Natural killer cell treated with Interleukin-12 subunit alpha and Interleukin-12 subunit beta and Interleukin-15 and Interleukin-18, amount 100 ng/mL, for 72 hours (primary cell): ENCODE measurements at regions not wholly inside any gene's neighbourhood (a gene's known extent, or its start where the extent isn't known, plus 50 kb on each side); places are given as distances from the start of the nearest gene placed in this dataset.
"Not testable (repeated sequence)": the region's sequence is repeated elsewhere in the genome, so short reads cannot be mapped to it uniquely, and the experiment has no call there.

ENCODE experiments used
- ATAC-seq, 2 donors: fragments of 150-1000 bp; cut with Tn5 transposase in 1 of 2; sonication (Bioruptor Pico), chemical (Tn5 transposase) in 1 of 2; 2 replicates each; pipeline ENCODE4 v1.10.0; 2021
- DNase-seq: peaks from one replicate; pipeline ENCODE4 v3.0.0; 2022; ENCODE audit warnings: low spot score
- H3K27ac Mint-ChIP-seq, 2 donors: 1 replicate in 1 of 2; 2 replicates in 1 of 2; pipeline ENCODE4 v1.8.0; 2022; ENCODE audit warnings: mixed read lengths in 2 of 2, mild to moderate bottlenecking in 1 of 2, moderate library complexity in 1 of 2
- H3K27me3 Mint-ChIP-seq, 2 donors: 1 replicate in 1 of 2; 2 replicates in 1 of 2; pipeline ENCODE4 v1.8.0; 2022; ENCODE audit warnings: mixed read lengths in 2 of 2
- H3K36me3 Mint-ChIP-seq: one replicate; pipeline ENCODE4 v1.8.0; 2022; ENCODE audit warnings: mixed read lengths
- H3K4me1 Mint-ChIP-seq, 2 donors: 1 replicate in 1 of 2; 2 replicates in 1 of 2; pipeline ENCODE4 v1.8.0; 2022; ENCODE audit warnings: low read depth in 2 of 2, mixed read lengths in 2 of 2, mild to moderate bottlenecking in 1 of 2
- H3K4me3 Mint-ChIP-seq: one replicate; pipeline ENCODE4 v1.8.0; 2022; ENCODE audit warnings: mixed read lengths
- H3K9me3 Mint-ChIP-seq: 2 replicates; pipeline ENCODE4 v1.8.0; 2022; ENCODE audit warnings: mixed read lengths

DNA sequence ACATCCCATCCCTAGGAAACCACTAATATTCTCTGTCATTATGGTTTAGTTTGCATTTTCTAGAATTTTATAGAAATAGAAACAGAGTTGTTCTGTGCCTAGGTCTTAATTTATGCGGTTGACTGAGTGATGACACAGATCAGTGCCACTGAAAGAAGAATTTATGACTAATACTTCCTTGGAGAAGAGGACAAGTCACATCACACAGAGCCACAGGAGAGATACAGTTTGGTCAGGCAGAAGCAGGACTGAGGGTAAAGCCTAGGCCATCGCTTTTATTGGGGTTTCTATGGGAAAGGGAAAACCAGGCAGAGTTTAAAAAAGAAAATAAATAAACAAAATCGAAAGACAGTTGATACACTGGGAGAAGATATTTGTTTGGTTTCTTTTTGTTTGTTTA, 99.3 kb downstream of the PRR15 start:
- Mint-ChIP-seq H3K27ac (peak overlapping the region in 1 of 2 donors; percentile 10), H3K27me3 (peaks cover 5 to 20% of the 10 kb centered on the region in 2 donors)

DNA sequence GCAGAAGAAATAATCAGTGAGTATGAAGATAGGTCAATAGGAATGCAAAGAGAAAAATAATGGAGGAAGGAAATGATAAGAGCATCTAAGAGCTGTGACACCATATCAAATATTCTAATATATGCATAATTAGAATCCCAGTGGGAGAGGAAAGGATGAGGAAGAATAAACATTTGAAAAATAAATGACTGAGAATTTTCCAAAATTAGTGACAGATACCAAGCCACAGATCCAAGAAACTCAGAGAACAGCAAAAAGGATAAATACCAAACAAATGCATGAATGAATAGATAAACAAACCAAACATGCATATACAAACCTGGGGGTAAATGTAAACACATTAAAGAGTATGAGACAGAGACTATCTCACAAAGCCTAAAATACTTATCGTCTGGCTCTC, 101.4 kb downstream of the PRR15 start:
- not testable (repeated sequence) for ATAC-seq, DNase-seq, H3K4me1 Mint-ChIP-seq, H3K4me3 Mint-ChIP-seq, H3K9me3 Mint-ChIP-seq, H3K36me3 Mint-ChIP-seq, H3K27ac Mint-ChIP-seq
- H3K27me3 Mint-ChIP-seq = peaks cover 9 to 28% of the 10 kb centered on the region in 2 donors

More for the DNA sequence above, 99.3 kb downstream of the PRR15 start:
- H3K9me3 Mint-ChIP-seq, H3K4me1 Mint-ChIP-seq, ATAC-seq, H3K36me3 Mint-ChIP-seq, H3K4me3 Mint-ChIP-seq, DNase-seq: not testable (repeated sequence)

DNA sequence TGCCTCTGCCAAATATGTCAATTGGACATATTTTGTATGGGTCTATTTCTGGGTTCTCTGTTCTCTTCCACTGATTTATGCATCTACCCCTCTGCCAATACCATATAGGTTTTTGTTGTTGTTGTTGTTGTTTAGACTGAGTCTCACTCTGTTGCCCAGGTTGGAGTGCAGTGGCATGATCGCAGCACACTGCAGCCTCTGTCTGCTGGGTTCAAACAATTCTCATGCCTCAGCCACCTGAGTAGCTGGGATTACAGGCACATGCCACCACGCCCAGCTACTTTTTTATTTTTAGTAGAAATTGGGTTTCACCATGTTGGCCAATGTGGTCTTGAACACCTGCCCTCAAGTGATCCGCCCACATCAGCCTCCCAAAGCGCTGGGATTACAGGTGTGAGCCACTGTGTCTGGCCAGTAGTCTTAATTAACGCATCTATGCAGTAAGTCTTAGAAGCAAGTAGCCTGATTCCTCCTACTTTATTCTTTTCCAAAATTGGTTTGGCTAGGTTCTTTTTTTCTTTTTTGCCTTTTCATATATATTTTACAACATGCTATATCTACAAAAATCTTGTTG, 103.5 kb downstream of the PRR15 start:
- not testable (repeated sequence) for H3K4me1 Mint-ChIP-seq, DNase-seq, ATAC-seq, H3K4me3 Mint-ChIP-seq, H3K27ac Mint-ChIP-seq, H3K36me3 Mint-ChIP-seq, H3K9me3 Mint-ChIP-seq
- peaks cover 12 to 28% of the 10 kb centered on the region in 2 donors for H3K27me3 Mint-ChIP-seq

DNA sequence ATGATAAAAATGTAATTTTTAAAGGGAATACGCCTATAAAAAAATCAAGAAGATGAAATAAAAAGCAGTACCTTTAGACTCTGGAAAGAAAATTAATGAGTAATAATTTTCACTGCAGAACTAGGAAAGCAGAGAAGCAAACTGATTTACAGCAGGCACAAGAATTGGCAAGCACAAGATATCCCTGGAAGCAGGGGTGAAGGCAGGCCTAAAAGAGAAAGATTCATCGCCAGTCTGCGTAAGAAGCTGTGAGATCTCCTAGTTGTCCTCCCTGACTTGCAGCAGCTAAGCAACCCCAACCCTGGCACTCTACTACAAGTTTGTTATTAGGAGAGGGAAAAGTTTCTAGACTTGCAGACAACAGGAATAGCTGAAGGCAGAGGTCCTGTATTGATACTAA, 107.7 kb downstream of the PRR15 start:
- peaks cover 7 to 16% of the 10 kb centered on the region in 2 donors for H3K27me3 Mint-ChIP-seq
- not testable (repeated sequence) for H3K36me3 Mint-ChIP-seq, H3K9me3 Mint-ChIP-seq, ATAC-seq, H3K27ac Mint-ChIP-seq, DNase-seq, H3K4me3 Mint-ChIP-seq, H3K4me1 Mint-ChIP-seq

DNA sequence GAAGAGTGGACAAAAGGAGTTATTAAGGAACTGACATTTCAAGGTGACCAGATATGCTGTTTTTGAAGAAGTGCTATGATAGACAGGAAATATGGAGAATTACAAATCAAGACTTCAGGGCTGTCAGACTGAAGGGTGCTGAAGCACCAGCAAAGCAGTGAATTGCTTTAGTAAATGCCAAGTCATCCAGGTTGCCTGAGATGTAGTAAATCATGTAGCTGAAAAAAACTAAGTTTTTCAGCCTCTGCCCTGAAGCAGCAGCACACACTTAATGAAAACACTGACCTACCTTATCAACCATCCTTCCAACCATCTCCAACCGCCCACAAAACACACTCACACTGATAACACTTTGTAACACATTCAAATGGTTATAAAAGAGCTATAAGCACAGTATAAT, 110.0 kb downstream of the PRR15 start:
- peaks cover 13 to 24% of the 10 kb centered on the region in 2 donors for H3K27me3 Mint-ChIP-seq
- not testable (repeated sequence) for ATAC-seq, H3K27ac Mint-ChIP-seq, H3K36me3 Mint-ChIP-seq, H3K4me1 Mint-ChIP-seq, H3K9me3 Mint-ChIP-seq, DNase-seq, H3K4me3 Mint-ChIP-seq

DNA sequence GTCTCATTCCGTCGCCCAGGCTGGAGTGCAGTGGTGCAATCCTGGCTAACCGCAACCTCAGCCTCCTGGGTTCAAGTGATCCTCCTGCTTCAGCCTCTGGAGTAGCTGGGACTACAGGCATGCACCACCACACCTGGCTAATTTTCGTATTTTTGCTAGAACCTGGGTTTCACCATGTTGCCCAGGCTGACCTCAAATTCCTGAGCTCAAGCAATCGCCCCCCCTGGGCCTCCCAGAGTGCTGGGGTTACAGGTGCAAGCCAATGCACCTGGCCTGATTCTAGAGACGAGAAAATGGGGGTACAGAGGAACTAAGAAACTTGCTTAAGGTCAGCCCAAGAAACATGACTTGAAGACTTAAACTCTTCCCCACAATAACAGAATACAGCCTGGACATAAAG, 111.0 kb downstream of the PRR15 start:
- not testable (repeated sequence) for ATAC-seq, DNase-seq, H3K36me3 Mint-ChIP-seq, H3K27ac Mint-ChIP-seq, H3K9me3 Mint-ChIP-seq, H3K4me3 Mint-ChIP-seq, H3K4me1 Mint-ChIP-seq
- H3K27me3 Mint-ChIP-seq = peaks cover 10 to 17% of the 10 kb centered on the region in 2 donors

DNA sequence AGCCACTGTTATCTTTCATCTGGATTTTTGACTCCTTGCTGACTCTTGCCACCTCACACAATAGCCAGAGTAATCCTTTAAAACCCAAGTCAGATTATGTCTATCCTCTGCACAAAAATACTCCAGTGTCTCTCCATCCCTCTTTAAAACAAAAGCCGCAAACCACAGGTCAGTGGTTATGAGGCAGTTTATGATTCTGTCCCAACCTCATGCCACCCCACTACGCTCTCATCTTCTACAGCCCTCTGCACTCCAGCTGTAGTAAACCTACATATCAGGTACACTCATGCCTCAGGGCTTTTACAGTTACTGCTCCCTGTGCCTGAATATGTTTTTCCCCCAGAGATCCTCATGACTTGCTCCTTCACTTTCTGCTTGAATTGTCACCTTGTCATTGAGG, 113.6 kb downstream of the PRR15 start:
- not testable (repeated sequence) for ATAC-seq, H3K9me3 Mint-ChIP-seq, H3K4me1 Mint-ChIP-seq, H3K27ac Mint-ChIP-seq, H3K36me3 Mint-ChIP-seq, H3K4me3 Mint-ChIP-seq, DNase-seq
- H3K27me3 Mint-ChIP-seq = peaks cover 12 to 17% of the 10 kb centered on the region in 2 donors

DNA sequence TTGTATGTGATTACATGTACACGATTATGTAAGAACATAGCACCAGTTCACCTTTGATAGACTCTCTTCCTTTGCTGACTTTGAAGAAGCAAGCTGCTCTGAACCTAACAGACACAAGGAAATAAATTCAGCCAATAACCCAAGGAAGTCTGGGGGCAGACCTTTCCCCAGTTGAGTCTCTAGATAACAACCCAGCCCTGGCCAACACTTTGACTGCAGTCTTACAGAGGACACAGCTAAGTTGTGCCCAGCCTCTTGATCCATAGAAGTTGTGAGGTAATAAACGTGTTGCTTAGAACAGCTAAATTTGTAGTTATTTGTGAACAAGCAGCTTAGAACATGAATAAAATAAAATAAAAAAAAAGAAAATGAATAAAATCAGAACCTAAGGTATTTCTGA, 116.3 kb downstream of the PRR15 start:
- H3K27ac Mint-ChIP-seq, H3K9me3 Mint-ChIP-seq, H3K36me3 Mint-ChIP-seq, ATAC-seq, H3K4me3 Mint-ChIP-seq, H3K4me1 Mint-ChIP-seq, DNase-seq: not testable (repeated sequence)
- peaks cover 12 to 16% of the 10 kb centered on the region in 2 donors for H3K27me3 Mint-ChIP-seq

DNA sequence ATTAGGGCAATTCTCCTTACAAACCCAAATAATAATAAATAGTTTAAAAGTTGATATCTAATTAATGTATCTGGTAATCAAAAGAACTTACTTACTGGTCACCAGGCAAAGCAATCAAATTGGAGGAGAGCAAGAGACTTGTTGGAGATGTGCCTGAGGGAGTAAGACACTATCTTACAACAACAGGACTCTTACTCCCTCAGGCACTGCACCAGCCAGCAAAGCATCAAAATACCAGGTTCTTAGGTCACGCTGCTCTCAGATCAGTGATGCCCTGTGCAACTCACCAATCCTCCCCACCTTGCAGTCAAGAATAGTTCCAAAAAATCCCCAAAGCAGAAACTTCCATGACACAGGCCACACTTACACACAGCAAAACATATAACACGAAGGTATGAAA, 117.0 kb downstream of the PRR15 start:
- ATAC-seq, H3K9me3 Mint-ChIP-seq, H3K27ac Mint-ChIP-seq, H3K4me3 Mint-ChIP-seq, H3K36me3 Mint-ChIP-seq, H3K4me1 Mint-ChIP-seq, DNase-seq: not testable (repeated sequence)
- peaks cover 10 to 12% of the 10 kb centered on the region in 2 donors for H3K27me3 Mint-ChIP-seq

DNA sequence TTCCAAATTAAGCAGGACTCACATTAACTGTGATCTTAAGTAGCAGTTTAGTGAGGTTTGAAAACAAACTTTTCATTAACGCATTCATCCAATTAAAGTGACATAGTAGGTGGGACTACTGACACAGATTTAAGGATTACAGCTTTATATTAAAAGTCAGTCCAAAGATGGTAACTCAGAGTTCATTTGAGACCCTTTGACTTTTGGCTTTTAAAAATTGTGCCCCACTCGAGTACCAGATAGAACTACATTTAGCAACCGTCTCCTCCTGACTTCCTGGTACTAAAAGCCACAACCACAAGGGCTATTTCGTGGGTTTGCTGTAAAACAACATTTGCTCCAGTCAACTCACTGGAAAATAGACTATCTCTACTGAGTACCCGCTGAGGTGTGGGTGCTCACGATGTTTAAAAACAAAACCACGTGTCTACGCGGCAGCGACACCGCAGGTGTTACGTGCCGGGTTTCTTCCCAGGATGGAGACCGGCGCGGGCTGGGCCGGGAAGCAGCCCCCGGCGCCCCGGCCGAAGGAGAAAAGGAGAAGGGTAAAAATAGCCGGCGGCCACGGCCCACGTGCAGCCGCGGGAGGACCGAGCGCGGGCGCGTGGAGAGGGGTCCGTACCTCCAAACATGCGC, 120.6 kb downstream of the PRR15 start:
- peak; percentile 51 to 67 for ATAC-seq
- not testable (repeated sequence) for DNase-seq, H3K4me1 Mint-ChIP-seq, H3K9me3 Mint-ChIP-seq, H3K36me3 Mint-ChIP-seq
- Mint-ChIP-seq H3K27me3 (peaks cover 9 to 12% of the 10 kb centered on the region in 2 donors), H3K27ac (peak overlapping the region; percentile 54 to 61), H3K4me3 (peak overlapping the region; percentile 95)

DNA sequence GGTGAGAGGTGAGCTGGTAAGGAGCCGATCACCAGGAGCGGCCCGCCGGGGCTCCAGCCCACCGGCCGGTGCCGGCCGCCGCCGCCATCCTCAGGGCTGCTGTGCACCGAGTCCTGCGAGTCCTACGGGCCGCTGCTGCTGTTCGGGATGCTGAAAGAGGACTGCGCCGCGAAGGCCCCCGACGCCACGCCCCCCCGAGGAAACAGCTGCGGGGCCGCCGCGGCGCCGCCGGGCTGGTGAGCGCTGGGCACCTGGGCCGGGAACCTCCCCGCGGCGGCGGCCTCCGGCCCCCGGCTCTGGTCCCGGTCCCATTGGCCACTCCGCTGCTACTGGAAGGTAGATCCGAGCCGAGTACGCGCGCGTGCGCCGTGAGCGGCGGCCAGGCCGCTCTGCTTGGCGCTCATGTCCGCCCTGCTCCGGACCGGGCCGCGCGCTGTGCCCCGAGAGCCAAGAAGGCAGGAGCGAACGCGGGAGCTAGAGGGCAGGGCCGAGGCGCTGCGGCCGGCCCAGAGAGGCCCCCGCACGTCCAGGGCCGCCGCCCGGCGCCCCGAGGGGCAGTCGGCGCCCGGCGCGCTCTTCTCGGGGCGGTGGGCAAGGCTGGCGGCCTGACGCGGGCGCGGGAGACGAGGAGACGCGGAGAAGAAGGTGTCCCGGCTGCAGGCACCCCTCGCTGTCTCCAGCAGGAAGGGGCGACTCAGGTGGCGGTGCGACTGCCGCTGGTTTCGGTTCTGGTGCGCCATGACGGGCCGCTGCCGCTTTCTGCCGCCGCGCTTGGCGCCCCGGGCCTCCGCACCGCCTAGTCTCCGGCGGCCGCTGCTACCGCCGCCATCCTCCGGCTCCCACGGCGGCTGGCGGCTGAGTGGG, 121.3 kb upstream of the WIPF3 start:
- DNase-seq (peak; percentile 78), ATAC-seq (peak; percentile 83 to 92)
- peak overlapping the region; percentile 54 to 61 for H3K27ac Mint-ChIP-seq
- H3K9me3 Mint-ChIP-seq = no peaks in the 10 kb centered on the region
- no peaks in the 10 kb centered on the region for H3K36me3 Mint-ChIP-seq
- H3K4me3 Mint-ChIP-seq = peak overlapping the region; percentile 95
- peaks cover 8 to 9% of the 10 kb centered on the region in 2 donors for H3K4me1 Mint-ChIP-seq
- H3K27me3 Mint-ChIP-seq = peaks cover 9 to 12% of the 10 kb centered on the region in 2 donors

DNA sequence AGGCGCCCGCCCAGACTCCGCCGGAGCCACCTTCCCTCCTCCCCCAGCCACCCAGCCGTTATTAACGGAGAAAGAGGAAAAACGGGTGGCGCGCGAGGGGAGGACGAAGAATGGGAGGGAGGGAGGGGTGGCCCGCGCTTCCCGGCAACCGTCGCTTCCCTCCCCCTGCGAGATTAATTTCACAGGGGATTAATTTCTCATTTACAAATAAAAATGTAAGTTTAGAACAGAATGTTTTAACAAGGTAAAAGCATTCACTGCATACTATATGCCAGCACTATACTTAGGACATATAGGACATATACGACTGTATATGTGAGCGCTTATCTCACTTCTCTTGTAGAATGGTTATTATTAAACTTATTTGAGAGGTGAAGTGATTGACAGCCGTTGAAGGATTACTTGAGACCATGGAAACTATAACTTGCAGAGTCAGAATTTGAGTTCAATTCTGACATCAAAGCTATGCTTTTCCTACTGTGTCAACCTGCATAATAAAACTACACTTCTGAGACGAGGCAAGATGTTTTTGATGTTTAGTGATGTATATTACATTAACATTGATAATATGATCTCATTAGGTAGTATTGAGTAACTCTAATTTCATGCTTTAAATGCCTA, 120.5 kb upstream of the WIPF3 start:
- H3K4me1 Mint-ChIP-seq, H3K9me3 Mint-ChIP-seq, H3K36me3 Mint-ChIP-seq, H3K27ac Mint-ChIP-seq, ATAC-seq, DNase-seq: not testable (repeated sequence)
- Mint-ChIP-seq H3K27me3 (peaks cover 9 to 12% of the 10 kb centered on the region in 2 donors), H3K4me3 (peak overlapping the region; percentile 65)

DNA sequence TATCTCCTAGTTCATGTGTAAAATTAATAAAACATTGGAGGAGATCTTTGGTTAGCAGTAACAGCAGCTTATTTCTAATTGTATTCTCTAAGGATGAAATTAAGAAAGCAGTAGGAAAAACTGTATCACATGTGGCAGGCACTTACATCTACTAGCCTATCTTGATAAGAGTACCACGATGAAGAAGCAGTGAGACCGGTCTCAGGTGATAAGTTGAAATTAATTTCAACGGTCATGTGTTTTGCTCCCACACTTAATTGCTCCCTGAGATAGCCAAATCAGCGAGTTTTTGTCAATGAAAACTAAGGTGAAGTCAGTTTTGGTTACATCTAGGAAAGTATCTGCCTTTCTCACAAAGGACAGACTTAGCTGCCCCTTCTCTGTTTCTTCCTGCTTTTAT, 115.8 kb upstream of the WIPF3 start:
- ATAC-seq, DNase-seq, H3K9me3 Mint-ChIP-seq, H3K27ac Mint-ChIP-seq, H3K36me3 Mint-ChIP-seq, H3K4me3 Mint-ChIP-seq, H3K4me1 Mint-ChIP-seq: not testable (repeated sequence)
- peaks cover 6 to 22% of the 10 kb centered on the region in 2 donors for H3K27me3 Mint-ChIP-seq

DNA sequence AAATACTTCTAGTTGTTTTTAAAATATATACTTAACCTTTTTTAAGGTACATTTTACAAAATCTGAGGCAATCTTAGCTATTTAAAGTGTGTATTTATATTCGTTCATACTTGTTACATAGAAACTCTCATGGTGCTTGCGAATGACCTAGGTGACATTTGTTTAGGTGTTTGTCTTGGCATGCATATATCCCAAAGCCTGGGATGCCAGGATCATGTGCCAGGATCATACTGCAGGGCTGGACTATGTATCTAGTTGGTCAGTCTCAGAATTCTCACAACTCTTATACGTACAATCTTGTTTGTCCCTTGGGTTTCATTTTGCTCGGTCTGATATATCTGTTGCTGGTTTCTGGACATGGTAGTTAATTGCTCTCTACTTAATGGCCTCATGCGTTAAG, 109.9 kb upstream of the WIPF3 start:
- H3K4me1 Mint-ChIP-seq, H3K27ac Mint-ChIP-seq, H3K36me3 Mint-ChIP-seq, ATAC-seq, H3K9me3 Mint-ChIP-seq, H3K4me3 Mint-ChIP-seq, H3K27me3 Mint-ChIP-seq, DNase-seq: not testable (repeated sequence)
